Breast epithelium (tissue), 3 donors: ENCODE measurements at regions not wholly inside any gene's neighbourhood (a gene's known extent, or its start where the extent isn't known, plus 50 kb on each side); places are given as distances from the start of the nearest gene placed in this dataset.

Experiments
- CTCF ChIP-seq, 3 donors: fragments of 450-650 bp; IDR thresholded peaks; one replicate each; pipeline ENCODE4 v1.5.1; 2016 to 2017; ENCODE audit warnings: antibody characterized with exemption in 3 of 3, mild to moderate bottlenecking in 3 of 3, moderate library complexity in 3 of 3
- POLR2A ChIP-seq: fragments of 450-650 bp; IDR thresholded peaks from one replicate; pipeline ENCODE4 v1.6.1; 2016; ENCODE audit warnings: antibody characterized with exemption, mild to moderate bottlenecking, moderate library complexity
- POLR2AphosphoS5 ChIP-seq, 3 donors: sonication (generic); formaldehyde crosslinking; IDR thresholded peaks; one replicate each; pipeline ENCODE4 v1.6.1; 2017; ENCODE audit warnings: antibody characterized with exemption in 3 of 3

- TF ChIP-seq POLR2AphosphoS5 (IDR thresholded peaks at IDR 0.05) (no peak), CTCF (IDR thresholded peaks at IDR 0.05) (no peak), POLR2A (no peak)
Measured at GRCh38 chr18:75984853-75985252, 510.2 kb downstream of the ZNF516 start.
